ENCODE measurements at regions not wholly inside any gene's neighbourhood (a gene's known extent, or its start where the extent isn't known, plus 50 kb on each side); places are given as distances from the start of the nearest gene placed in this dataset.

DNA sequence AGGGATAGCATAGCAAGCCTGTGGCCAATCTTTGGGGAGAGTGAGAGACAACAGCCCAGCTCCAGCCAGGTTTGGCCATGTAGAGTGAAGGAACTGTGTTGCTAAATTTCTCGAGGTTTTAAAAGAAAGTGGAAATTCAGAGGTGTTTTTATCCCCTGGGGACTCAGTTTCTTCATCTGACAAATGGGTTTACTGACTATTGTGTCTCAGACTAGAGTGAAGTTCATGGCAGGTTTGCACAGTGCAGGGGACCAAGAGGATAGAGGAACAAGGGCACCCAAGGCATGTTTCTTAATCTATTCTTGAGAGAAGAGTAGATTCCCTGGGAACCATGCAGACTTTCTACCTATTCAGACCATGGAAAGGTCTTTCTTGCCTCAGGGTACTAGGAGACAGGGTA lies 555.8 kb upstream of the C16orf82 start:
- DNase-seq (no peak), ATAC-seq (ENCODE audit: insufficient read depth, low read depth) (no peak)
- no peaks in the 10 kb centered on the region for H3K4me1 ChIP-seq (ENCODE audit: insufficient read depth, low read length)
- H3K4me3 ChIP-seq (ENCODE audit: low read depth in 1 of 2, low read length in 2 of 2): no peak overlapping the region
- no peaks in the 10 kb centered on the region for H3K79me2 ChIP-seq (ENCODE audit: insufficient read depth, low read length)
- H3K4me2 ChIP-seq (ENCODE audit: insufficient read depth, low read length): no peak overlapping the region
- no peaks in the 10 kb centered on the region for H3K9me3 ChIP-seq (ENCODE audit: insufficient read depth, low read length, severe bottlenecking)
- H2AFZ ChIP-seq (ENCODE audit: low read depth, low read length): no peak overlapping the region
- no peak for TF ChIP-seq EZH2 (IDR thresholded peaks at IDR 0.05; ENCODE audit: borderline replicate concordance, low read depth, low read length, severe bottlenecking)
- TF ChIP-seq, protein P1, sequence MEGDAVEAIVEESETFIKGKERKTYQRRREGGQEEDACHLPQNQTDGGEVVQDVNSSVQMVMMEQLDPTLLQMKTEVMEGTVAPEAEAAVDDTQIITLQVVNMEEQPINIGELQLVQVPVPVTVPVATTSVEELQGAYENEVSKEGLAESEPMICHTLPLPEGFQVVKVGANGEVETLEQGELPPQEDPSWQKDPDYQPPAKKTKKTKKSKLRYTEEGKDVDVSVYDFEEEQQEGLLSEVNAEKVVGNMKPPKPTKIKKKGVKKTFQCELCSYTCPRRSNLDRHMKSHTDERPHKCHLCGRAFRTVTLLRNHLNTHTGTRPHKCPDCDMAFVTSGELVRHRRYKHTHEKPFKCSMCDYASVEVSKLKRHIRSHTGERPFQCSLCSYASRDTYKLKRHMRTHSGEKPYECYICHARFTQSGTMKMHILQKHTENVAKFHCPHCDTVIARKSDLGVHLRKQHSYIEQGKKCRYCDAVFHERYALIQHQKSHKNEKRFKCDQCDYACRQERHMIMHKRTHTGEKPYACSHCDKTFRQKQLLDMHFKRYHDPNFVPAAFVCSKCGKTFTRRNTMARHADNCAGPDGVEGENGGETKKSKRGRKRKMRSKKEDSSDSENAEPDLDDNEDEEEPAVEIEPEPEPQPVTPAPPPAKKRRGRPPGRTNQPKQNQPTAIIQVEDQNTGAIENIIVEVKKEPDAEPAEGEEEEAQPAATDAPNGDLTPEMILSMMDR (IDR thresholded peaks at IDR 0.05; ENCODE audit: borderline replicate concordance, extremely low read depth, low read length, poor library complexity, severe bottlenecking): no peak
- no peaks in the 10 kb centered on the region for H4K20me1 ChIP-seq (ENCODE audit: insufficient read depth, low read length)
- H3K27ac ChIP-seq (ENCODE audit: low read length): no peak overlapping the region
- H3K9ac ChIP-seq (ENCODE audit: low read depth, low read length): no peak overlapping the region
- no peaks in the 10 kb centered on the region for H3K36me3 ChIP-seq (ENCODE audit: insufficient read depth, low read length)
- H3K27me3 ChIP-seq (ENCODE audit: insufficient read depth, low read length, poor library complexity): peaks cover 1% of the 10 kb centered on the region

DNA sequence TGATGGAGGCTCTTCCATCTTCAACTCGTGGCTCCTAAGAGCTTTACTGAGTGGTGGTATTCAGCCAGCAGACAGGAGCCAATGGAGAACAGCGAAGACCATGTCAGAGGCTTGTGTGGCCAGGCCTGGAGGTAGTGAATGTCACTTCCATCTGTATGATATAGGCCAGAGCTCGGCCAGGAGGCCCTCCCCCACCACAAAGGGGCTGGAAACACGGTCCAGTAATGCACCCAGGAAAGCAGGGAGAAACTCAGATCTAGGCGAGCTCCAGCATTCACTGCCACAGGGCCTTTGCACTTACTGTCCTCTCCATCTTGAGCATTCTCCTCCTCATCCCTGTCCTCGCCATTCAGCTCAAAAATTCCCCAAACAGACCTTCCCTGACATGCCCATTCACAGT lies 555.3 kb upstream of the C16orf82 start:
- Histone ChIP-seq H4K20me1 (ENCODE audit: insufficient read depth, low read length) (no peaks in the 10 kb centered on the region), H3K4me3 (ENCODE audit: low read depth in 1 of 2, low read length in 2 of 2) (no peak overlapping the region), H3K36me3 (ENCODE audit: insufficient read depth, low read length) (no peaks in the 10 kb centered on the region), H3K27ac (ENCODE audit: low read length) (no peak overlapping the region), H3K79me2 (ENCODE audit: insufficient read depth, low read length) (no peaks in the 10 kb centered on the region), H2AFZ (ENCODE audit: low read depth, low read length) (no peak overlapping the region), H3K4me1 (ENCODE audit: insufficient read depth, low read length) (no peaks in the 10 kb centered on the region), H3K4me2 (ENCODE audit: insufficient read depth, low read length) (no peak overlapping the region), H3K9ac (ENCODE audit: low read depth, low read length) (no peak overlapping the region), H3K9me3 (ENCODE audit: insufficient read depth, low read length, severe bottlenecking) (no peaks in the 10 kb centered on the region), H3K27me3 (ENCODE audit: insufficient read depth, low read length, poor library complexity) (no peaks in the 10 kb centered on the region)
- TF ChIP-seq EZH2 (IDR thresholded peaks at IDR 0.05; ENCODE audit: borderline replicate concordance, low read depth, low read length, severe bottlenecking): no peak
- TF ChIP-seq, protein P1 (IDR thresholded peaks at IDR 0.05; ENCODE audit: borderline replicate concordance, extremely low read depth, low read length, poor library complexity, severe bottlenecking): no peak
- no peak for DNase-seq
- ATAC-seq (ENCODE audit: insufficient read depth, low read depth): no peak

DNA sequence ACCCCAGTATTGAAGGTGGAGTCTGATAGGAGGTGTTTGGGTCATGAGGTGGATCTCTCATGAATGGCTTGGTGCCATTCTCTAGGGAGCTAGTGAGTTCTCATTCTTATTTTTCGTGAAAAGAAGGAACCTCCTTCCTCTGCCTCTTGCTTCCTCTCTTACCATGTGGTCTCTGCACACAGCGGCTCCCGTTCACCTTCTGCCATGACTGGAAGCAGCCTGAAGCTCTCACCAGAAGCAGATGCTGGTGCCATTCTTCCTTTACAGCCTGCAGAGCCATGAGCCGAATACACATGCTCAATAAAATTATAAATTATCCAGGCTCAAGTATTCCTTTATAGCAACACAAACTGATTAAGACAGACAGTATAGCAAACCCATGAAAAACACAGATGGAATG lies 545.1 kb upstream of the C16orf82 start:
- H2AFZ ChIP-seq (ENCODE audit: low read depth, low read length): no peak overlapping the region
- no peaks in the 10 kb centered on the region for H3K79me2 ChIP-seq (ENCODE audit: insufficient read depth, low read length)
- no peak for ATAC-seq (ENCODE audit: insufficient read depth, low read depth)
- no peak for DNase-seq
- H3K4me3 ChIP-seq (ENCODE audit: low read depth in 1 of 2, low read length in 2 of 2): no peak overlapping the region
- TF ChIP-seq, protein P1 (IDR thresholded peaks at IDR 0.05; ENCODE audit: borderline replicate concordance, extremely low read depth, low read length, poor library complexity, severe bottlenecking): no peak
- no peak for TF ChIP-seq EZH2 (IDR thresholded peaks at IDR 0.05; ENCODE audit: borderline replicate concordance, low read depth, low read length, severe bottlenecking)
- H3K4me2 ChIP-seq (ENCODE audit: insufficient read depth, low read length): no peak overlapping the region
- no peaks in the 10 kb centered on the region for H3K36me3 ChIP-seq (ENCODE audit: insufficient read depth, low read length)
- H3K9ac ChIP-seq (ENCODE audit: low read depth, low read length): no peak overlapping the region
- no peaks in the 10 kb centered on the region for H4K20me1 ChIP-seq (ENCODE audit: insufficient read depth, low read length)
- no peaks in the 10 kb centered on the region for H3K4me1 ChIP-seq (ENCODE audit: insufficient read depth, low read length)
- H3K27ac ChIP-seq (ENCODE audit: low read length): no peak overlapping the region
- H3K9me3 ChIP-seq (ENCODE audit: insufficient read depth, low read length, severe bottlenecking): no peaks in the 10 kb centered on the region
- H3K27me3 ChIP-seq (ENCODE audit: insufficient read depth, low read length, poor library complexity): peaks cover 14% of the 10 kb centered on the region

DNA sequence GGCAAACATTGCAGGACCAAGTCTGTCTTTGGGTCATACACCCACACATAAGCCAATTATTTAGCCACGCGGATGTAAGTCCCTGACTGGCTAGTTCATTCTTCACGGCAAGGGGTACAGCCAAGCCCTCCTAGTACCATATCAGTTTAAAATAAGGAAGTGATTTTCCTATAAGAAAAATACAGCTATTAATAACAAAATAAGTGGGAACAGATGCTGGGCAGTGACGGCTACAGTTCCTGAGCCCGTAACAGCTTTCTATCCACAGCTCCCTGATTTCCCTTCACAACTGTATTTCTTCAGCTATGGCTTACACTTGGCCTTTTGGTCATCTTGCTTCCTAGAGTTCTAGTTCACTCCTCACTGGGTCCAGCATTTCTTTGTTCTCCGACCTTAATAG lies 542.4 kb upstream of the C16orf82 start:
- H3K9ac ChIP-seq (ENCODE audit: low read depth, low read length): no peak overlapping the region
- H3K27me3 ChIP-seq (ENCODE audit: insufficient read depth, low read length, poor library complexity): peaks cover 14% of the 10 kb centered on the region
- no peak for TF ChIP-seq EZH2 (IDR thresholded peaks at IDR 0.05; ENCODE audit: borderline replicate concordance, low read depth, low read length, severe bottlenecking)
- TF ChIP-seq, protein P1 (IDR thresholded peaks at IDR 0.05; ENCODE audit: borderline replicate concordance, extremely low read depth, low read length, poor library complexity, severe bottlenecking): no peak
- DNase-seq: no peak
- no peak for ATAC-seq (ENCODE audit: insufficient read depth, low read depth)
- H3K4me2 ChIP-seq (ENCODE audit: insufficient read depth, low read length): no peak overlapping the region
- no peaks in the 10 kb centered on the region for H3K36me3 ChIP-seq (ENCODE audit: insufficient read depth, low read length)
- no peaks in the 10 kb centered on the region for H4K20me1 ChIP-seq (ENCODE audit: insufficient read depth, low read length)
- H3K4me3 ChIP-seq (ENCODE audit: low read depth in 1 of 2, low read length in 2 of 2): no peak overlapping the region
- no peaks in the 10 kb centered on the region for H3K9me3 ChIP-seq (ENCODE audit: insufficient read depth, low read length, severe bottlenecking)
- H3K27ac ChIP-seq (ENCODE audit: low read length): no peak overlapping the region
- H3K79me2 ChIP-seq (ENCODE audit: insufficient read depth, low read length): no peaks in the 10 kb centered on the region
- no peak overlapping the region for H2AFZ ChIP-seq (ENCODE audit: low read depth, low read length)
- H3K4me1 ChIP-seq (ENCODE audit: insufficient read depth, low read length): no peaks in the 10 kb centered on the region

All from DND-41 (cell line).